Mucosa of descending colon (tissue), 3 donors: ENCODE measurements at regions not wholly inside any gene's neighbourhood (a gene's known extent, or its start where the extent isn't known, plus 50 kb on each side); places are given as distances from the start of the nearest gene placed in this dataset.

ENCODE experiments used
- ATAC-seq: fragments of 200-7000 bp; cut with Tn5 transposase; one replicate; pipeline ENCODE4 v1.9.1; 2020; ENCODE audit warnings: mild to moderate bottlenecking, moderate library complexity
- DNase-seq, 3 donors: peaks; one replicate each; pipeline ENCODE4 v3.0.0-alpha.2; 2020
- H3K36me3 ChIP-seq: fragments of 200-600 bp; one replicate; pipeline ENCODE4 v1.8.0; 2021; ENCODE audit warnings: low read depth, mild to moderate bottlenecking
- H3K4me1 ChIP-seq: fragments of 200-600 bp; one replicate; pipeline ENCODE4 v1.8.0; 2021; ENCODE audit warnings: low read depth, mild to moderate bottlenecking
- H3K4me3 ChIP-seq: fragments of 200-600 bp; one replicate; pipeline ENCODE4 v1.8.0; 2021; ENCODE audit warnings: mild to moderate bottlenecking
- H3K9me3 ChIP-seq: fragments of 200-600 bp; one replicate; pipeline ENCODE4 v1.8.0; 2021; ENCODE audit warnings: mild to moderate bottlenecking
- intact Hi-C, 2 donors: fragments of 100-400 bp; cut with DNase I in 1 of 2; cut with micrococcal nuclease in 1 of 2; formaldehyde crosslinking; loops; one replicate each; pipeline versions ENCODE4 v1.11.0 to v1.11.1; 2022; cut with DNase I, micrococcal nuclease
- TF ChIP-seq, protein P1 (sequence below): fragments of 200-600 bp; IDR thresholded peaks from one replicate; pipeline ENCODE4 v1.8.0; 2022; ENCODE audit warnings: antibody characterized with exemption, mild to moderate bottlenecking
- donor health status: DM: no; HTN: no; CAD: no; lungs with moderate emphysema.
- donor health status: DM: no; HTN: no; CAD: no.
- donor health status: DM: no; HTN: yes; CAD: no.

DNA sequence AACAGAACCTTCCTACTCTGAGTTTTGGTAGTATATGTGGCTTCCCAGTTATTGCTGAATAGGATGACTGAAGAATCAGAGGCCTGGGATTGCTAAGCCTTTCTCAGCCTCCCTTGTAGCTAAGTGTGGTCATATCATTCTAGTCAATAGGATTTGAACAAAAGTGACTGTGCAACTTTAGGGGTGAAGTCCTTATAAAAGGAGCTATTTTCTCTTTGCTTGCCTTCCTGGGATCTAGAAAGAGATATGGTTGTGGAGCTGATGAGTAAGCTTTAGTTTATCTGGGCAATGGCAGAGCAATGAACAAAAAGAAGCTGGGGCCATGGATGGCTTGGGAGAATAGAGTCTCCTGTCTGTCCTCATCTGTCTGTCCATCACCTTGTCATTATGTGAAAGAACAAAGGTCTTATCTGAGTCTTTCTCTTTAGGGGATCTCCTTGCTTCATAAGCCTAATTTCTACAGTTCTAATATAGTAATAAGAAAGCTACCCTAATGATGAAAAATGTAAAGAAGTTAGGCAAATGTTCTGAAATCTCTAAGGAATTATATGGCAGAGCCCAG lies 91.5 kb downstream of the TENT5C start:
- Histone ChIP-seq H3K4me3 (no peak overlapping the region), H3K4me1 (no peaks in the 10 kb centered on the region), H3K9me3 (no peaks in the 10 kb centered on the region), H3K36me3 (no peaks in the 10 kb centered on the region)
- intact Hi-C loops: no loop called here
- TF ChIP-seq, protein P1, sequence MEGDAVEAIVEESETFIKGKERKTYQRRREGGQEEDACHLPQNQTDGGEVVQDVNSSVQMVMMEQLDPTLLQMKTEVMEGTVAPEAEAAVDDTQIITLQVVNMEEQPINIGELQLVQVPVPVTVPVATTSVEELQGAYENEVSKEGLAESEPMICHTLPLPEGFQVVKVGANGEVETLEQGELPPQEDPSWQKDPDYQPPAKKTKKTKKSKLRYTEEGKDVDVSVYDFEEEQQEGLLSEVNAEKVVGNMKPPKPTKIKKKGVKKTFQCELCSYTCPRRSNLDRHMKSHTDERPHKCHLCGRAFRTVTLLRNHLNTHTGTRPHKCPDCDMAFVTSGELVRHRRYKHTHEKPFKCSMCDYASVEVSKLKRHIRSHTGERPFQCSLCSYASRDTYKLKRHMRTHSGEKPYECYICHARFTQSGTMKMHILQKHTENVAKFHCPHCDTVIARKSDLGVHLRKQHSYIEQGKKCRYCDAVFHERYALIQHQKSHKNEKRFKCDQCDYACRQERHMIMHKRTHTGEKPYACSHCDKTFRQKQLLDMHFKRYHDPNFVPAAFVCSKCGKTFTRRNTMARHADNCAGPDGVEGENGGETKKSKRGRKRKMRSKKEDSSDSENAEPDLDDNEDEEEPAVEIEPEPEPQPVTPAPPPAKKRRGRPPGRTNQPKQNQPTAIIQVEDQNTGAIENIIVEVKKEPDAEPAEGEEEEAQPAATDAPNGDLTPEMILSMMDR: no peak
- no peak for DNase-seq
- no peak for ATAC-seq

DNA sequence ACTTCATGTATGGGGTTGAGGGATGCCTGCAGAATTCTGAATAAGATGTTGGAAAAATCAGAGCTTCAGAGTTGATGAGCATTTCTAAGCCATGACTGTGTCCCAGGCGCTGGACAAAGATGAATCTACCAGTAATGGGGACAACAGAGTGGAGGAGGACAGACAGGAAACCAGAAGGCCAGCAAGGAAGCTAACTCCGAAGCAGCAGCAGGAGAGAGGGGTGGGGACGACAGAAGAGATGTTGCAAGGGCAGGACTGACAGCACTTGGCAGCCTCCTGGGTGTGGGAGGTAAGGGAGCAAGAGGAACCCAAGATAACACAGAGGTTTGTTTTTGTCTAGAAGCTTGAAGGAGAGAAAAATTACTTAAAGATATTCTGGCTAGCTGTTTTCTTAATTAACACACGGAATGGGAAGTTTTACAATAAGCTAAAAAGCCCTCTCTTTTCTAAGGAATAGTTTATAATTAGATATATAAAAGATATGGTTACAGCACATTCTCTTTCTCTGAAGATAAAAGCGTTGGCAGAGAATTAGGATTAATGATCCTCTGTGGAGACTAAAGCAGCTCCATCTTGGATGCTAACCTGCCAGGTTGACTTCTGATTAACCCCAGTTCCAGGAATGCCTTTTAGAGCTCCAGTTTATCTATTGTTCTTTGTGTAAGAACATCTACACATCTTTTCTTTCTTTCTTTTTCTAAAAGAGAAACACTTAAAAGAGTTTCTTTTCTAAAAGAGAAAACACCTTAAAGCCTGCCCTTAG lies 92.7 kb downstream of the TENT5C start:
- H3K36me3 ChIP-seq: no peaks in the 10 kb centered on the region
- H3K9me3 ChIP-seq: no peaks in the 10 kb centered on the region
- TF ChIP-seq, protein P1: no peak
- H3K4me1 ChIP-seq: no peaks in the 10 kb centered on the region
- intact Hi-C loops: no loop called here
- DNase-seq: no peak
- no peak for ATAC-seq
- no peak overlapping the region for H3K4me3 ChIP-seq

DNA sequence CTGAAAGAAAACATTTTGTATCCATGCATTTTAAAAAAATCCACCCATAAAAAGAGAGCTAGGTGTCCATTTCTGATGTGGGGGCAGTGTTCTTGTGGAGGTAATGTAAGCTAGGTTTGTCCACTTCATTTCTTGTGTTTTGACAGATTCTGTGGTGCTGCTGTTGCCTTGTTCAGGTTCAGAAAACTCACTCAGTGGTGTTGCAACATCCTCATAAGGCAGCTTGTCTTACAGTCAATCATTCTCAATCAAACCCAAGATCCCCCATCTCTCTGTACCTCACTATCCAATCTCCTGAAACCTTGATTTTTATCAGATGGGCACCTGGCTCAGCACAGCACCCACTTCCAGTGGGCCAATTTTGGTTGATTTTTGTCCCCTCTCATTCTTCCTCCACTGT lies 94.1 kb downstream of the TENT5C start:
- H3K9me3 ChIP-seq: no peaks in the 10 kb centered on the region
- TF ChIP-seq, protein P1: no peak
- ATAC-seq (no peak), DNase-seq (no peak)
- no peaks in the 10 kb centered on the region for H3K36me3 ChIP-seq
- intact Hi-C loops: no loop called here
- H3K4me1 ChIP-seq: no peaks in the 10 kb centered on the region
- H3K4me3 ChIP-seq: no peak overlapping the region

DNA sequence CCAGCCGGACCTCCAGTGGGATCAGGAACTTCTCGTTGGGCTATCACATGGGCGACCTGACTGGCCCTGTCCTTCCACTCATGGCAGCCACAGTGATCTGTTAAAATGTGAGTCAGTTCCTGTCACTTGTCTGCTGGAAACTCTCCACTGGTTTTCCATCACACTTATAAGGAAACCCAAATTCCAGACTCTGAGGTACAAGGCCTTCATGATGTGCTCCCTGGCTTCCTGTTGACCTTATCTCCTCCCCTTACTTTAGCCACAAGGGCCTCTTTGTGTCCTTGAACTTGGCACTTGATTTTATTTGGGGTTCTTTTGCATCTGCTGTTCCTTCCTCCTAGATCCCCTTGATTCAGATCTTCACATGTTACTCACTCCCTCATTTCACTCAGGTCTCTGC lies 96.8 kb downstream of the TENT5C start:
- no peak for DNase-seq
- no peak for ATAC-seq
- TF ChIP-seq, protein P1: no peak
- intact Hi-C loops: no loop called here
- Histone ChIP-seq H3K36me3 (no peaks in the 10 kb centered on the region), H3K4me3 (no peak overlapping the region), H3K4me1 (no peaks in the 10 kb centered on the region), H3K9me3 (no peaks in the 10 kb centered on the region)

DNA sequence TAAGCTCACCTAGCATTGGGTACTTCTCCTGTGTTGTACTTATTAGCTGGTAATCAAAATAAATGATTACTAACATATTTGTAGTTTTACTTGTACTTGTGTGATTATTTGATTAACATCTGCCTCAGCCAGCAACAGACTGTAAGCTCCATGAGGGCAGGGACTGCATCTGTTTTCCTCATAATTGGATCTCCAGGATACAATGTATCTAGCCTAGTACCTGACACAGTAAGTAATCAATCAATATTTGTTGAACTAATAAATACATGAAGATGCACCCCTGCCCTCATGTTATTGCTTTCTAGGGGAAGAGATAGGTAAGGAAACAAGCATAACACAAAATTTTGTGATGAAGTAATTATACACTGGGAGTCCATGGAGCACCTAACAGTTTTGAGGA lies 101.5 kb downstream of the TENT5C start:
- no peak for ATAC-seq
- DNase-seq: no peak
- intact Hi-C loops: no loop called here
- Histone ChIP-seq H3K9me3 (no peaks in the 10 kb centered on the region), H3K4me3 (no peak overlapping the region), H3K4me1 (no peaks in the 10 kb centered on the region), H3K36me3 (no peaks in the 10 kb centered on the region)
- TF ChIP-seq, protein P1: no peak
